Omental fat pad (tissue), 3 donors: ENCODE measurements at regions not wholly inside any gene's neighbourhood (a gene's known extent, or its start where the extent isn't known, plus 50 kb on each side); places are given as distances from the start of the nearest gene placed in this dataset.

Source experiments
- ATAC-seq: fragments of 150-250 bp; one replicate; pipeline ENCODE4 v1.9.1; 2016; ENCODE audit warnings: mild to moderate bottlenecking, moderate library complexity; ENCODE audit not compliant: low FRiP score
- DNase-seq: peaks from one replicate; pipeline ENCODE4 v3.0.0-alpha.2; 2019; ENCODE audit warnings: low spot score
- CTCF ChIP-seq, 3 donors: fragments of 450-650 bp; IDR thresholded peaks; one replicate each; pipeline ENCODE4 v1.5.1; 2016 to 2017; ENCODE audit warnings: antibody characterized with exemption in 3 of 3, mild to moderate bottlenecking in 3 of 3, moderate library complexity in 2 of 3

- no peak for TF ChIP-seq CTCF (IDR thresholded peaks at IDR 0.05)
- DNase-seq (no peak), ATAC-seq (no peak)
Observed at GRCh38 chr4:66501997-66502396, 831.7 kb upstream of the EPHA5 start.

- ATAC-seq (no peak), DNase-seq (no peak)
- TF ChIP-seq CTCF (IDR thresholded peaks at IDR 0.05): no peak
Observed at GRCh38 chr4:66490729-66491128, 820.4 kb upstream of the EPHA5 start.

- no peak for TF ChIP-seq CTCF (IDR thresholded peaks at IDR 0.05)
Observed at GRCh38 chr4:66489783-66490452, 819.6 kb upstream of the EPHA5 start.

GRCh38 chr4:66489370-66489769, 819.1 kb upstream of the EPHA5 start:
- TF ChIP-seq CTCF (IDR thresholded peaks at IDR 0.05): no peak
- DNase-seq (no peak), ATAC-seq (no peak)

More at GRCh38 chr4:66489783-66490452, 819.6 kb upstream of the EPHA5 start:
- no peak for ATAC-seq
- DNase-seq: no peak

GRCh38 chr4:66486068-66486467, 815.8 kb upstream of the EPHA5 start:
- no peak for TF ChIP-seq CTCF (IDR thresholded peaks at IDR 0.05)
- DNase-seq: no peak
- ATAC-seq: no peak

GRCh38 chr4:66482186-66482585, 811.9 kb upstream of the EPHA5 start:
- no peak for ATAC-seq

More at GRCh38 chr4:66482186-66482585, 811.9 kb upstream of the EPHA5 start:
- DNase-seq: no peak
- no peak for TF ChIP-seq CTCF (IDR thresholded peaks at IDR 0.05)
